ENCODE measurements at regions not wholly inside any gene's neighbourhood (a gene's known extent, or its start where the extent isn't known, plus 50 kb on each side); places are given as distances from the start of the nearest gene placed in this dataset.

- no peak for TF ChIP-seq CTCF (IDR thresholded peaks at IDR 0.05)
- TF ChIP-seq POLR2AphosphoS5 (IDR thresholded peaks at IDR 0.05): no peak
- no peak for TF ChIP-seq POLR2A (IDR thresholded peaks at IDR 0.05)
Measured at GRCh38 chr22:27151407-27151806, 494.0 kb downstream of the MIAT start.

All from prostate gland (tissue), 2 donors.